ENCODE measurements at regions not wholly inside any gene's neighbourhood (a gene's known extent, or its start where the extent isn't known, plus 50 kb on each side); places are given as distances from the start of the nearest gene placed in this dataset.

- Mint-ChIP-seq H3K27ac (no peak overlapping the region), H3K9me3 (ENCODE audit: low read depth) (peaks cover 21% of the 10 kb centered on the region), H3K36me3 (no peaks in the 10 kb centered on the region), H3K4me3 (no peak overlapping the region), H3K4me1 (ENCODE audit: low read depth) (no peaks in the 10 kb centered on the region), H3K27me3 (no peaks in the 10 kb centered on the region)
Measured at GRCh38 chr4:59243038-59243437, 1957.1 kb upstream of the ADGRL3 start.

GRCh38 chr4:59247032-59247431, 1953.1 kb upstream of the ADGRL3 start:
- no peaks in the 10 kb centered on the region for H3K36me3 Mint-ChIP-seq
- no peaks in the 10 kb centered on the region for H3K4me1 Mint-ChIP-seq (ENCODE audit: low read depth)
- no peaks in the 10 kb centered on the region for H3K27me3 Mint-ChIP-seq
- peaks cover 13% of the 10 kb centered on the region for H3K9me3 Mint-ChIP-seq (ENCODE audit: low read depth)
- no peak overlapping the region for H3K27ac Mint-ChIP-seq
- no peak overlapping the region for H3K4me3 Mint-ChIP-seq

- no peaks in the 10 kb centered on the region for H3K4me1 Mint-ChIP-seq (ENCODE audit: low read depth)
- H3K36me3 Mint-ChIP-seq, result no peaks in the 10 kb centered on the region
- H3K4me3 Mint-ChIP-seq, result no peak overlapping the region
Measured at GRCh38 chr4:59248313-59248712, 1951.8 kb upstream of the ADGRL3 start.

GRCh38 chr4:59249110-59249509, 1951.0 kb upstream of the ADGRL3 start:
- H3K27ac Mint-ChIP-seq, result no peak overlapping the region
- no peaks in the 10 kb centered on the region for H3K4me1 Mint-ChIP-seq (ENCODE audit: low read depth)
- H3K4me3 Mint-ChIP-seq, result no peak overlapping the region
- H3K36me3 Mint-ChIP-seq, result no peaks in the 10 kb centered on the region
- peaks cover 10% of the 10 kb centered on the region for H3K9me3 Mint-ChIP-seq (ENCODE audit: low read depth)
- H3K27me3 Mint-ChIP-seq, result no peaks in the 10 kb centered on the region

More at GRCh38 chr4:59248313-59248712, 1951.8 kb upstream of the ADGRL3 start:
- H3K27me3 Mint-ChIP-seq, result no peaks in the 10 kb centered on the region
- H3K27ac Mint-ChIP-seq, result no peak overlapping the region
- peaks cover 13% of the 10 kb centered on the region for H3K9me3 Mint-ChIP-seq (ENCODE audit: low read depth)

GRCh38 chr4:59258002-59258401, 1942.1 kb upstream of the ADGRL3 start:
- H3K9me3 Mint-ChIP-seq (ENCODE audit: low read depth), result peaks cover 4% of the 10 kb centered on the region
- no peak overlapping the region for H3K27ac Mint-ChIP-seq
- no peaks in the 10 kb centered on the region for H3K4me1 Mint-ChIP-seq (ENCODE audit: low read depth)
- H3K27me3 Mint-ChIP-seq, result no peaks in the 10 kb centered on the region
- no peaks in the 10 kb centered on the region for H3K36me3 Mint-ChIP-seq
- H3K4me3 Mint-ChIP-seq, result no peak overlapping the region

- Mint-ChIP-seq H3K4me1 (ENCODE audit: low read depth) (no peaks in the 10 kb centered on the region), H3K4me3 (no peak overlapping the region), H3K27ac (no peak overlapping the region), H3K9me3 (ENCODE audit: low read depth) (peaks cover 9% of the 10 kb centered on the region), H3K36me3 (no peaks in the 10 kb centered on the region), H3K27me3 (no peaks in the 10 kb centered on the region)
Measured at GRCh38 chr4:59307609-59308008, 1892.5 kb upstream of the ADGRL3 start.

GRCh38 chr4:59314637-59315036, 1885.5 kb upstream of the ADGRL3 start:
- peaks cover 12% of the 10 kb centered on the region for H3K9me3 Mint-ChIP-seq (ENCODE audit: low read depth)
- H3K36me3 Mint-ChIP-seq, result no peaks in the 10 kb centered on the region
- no peaks in the 10 kb centered on the region for H3K4me1 Mint-ChIP-seq (ENCODE audit: low read depth)
- H3K4me3 Mint-ChIP-seq, result no peak overlapping the region
- no peak overlapping the region for H3K27ac Mint-ChIP-seq
- H3K27me3 Mint-ChIP-seq, result no peaks in the 10 kb centered on the region

GRCh38 chr4:59339631-59340030, 1860.5 kb upstream of the ADGRL3 start:
- no peaks in the 10 kb centered on the region for H3K36me3 Mint-ChIP-seq
- H3K4me1 Mint-ChIP-seq (ENCODE audit: low read depth), result no peaks in the 10 kb centered on the region
- no peaks in the 10 kb centered on the region for H3K27me3 Mint-ChIP-seq
- H3K4me3 Mint-ChIP-seq, result no peak overlapping the region
- no peak overlapping the region for H3K27ac Mint-ChIP-seq
- peaks cover 12% of the 10 kb centered on the region for H3K9me3 Mint-ChIP-seq (ENCODE audit: low read depth)

- H3K4me3 Mint-ChIP-seq, result no peak overlapping the region
- no peaks in the 10 kb centered on the region for H3K4me1 Mint-ChIP-seq (ENCODE audit: low read depth)
- no peak overlapping the region for H3K27ac Mint-ChIP-seq
- H3K27me3 Mint-ChIP-seq, result no peaks in the 10 kb centered on the region
- H3K36me3 Mint-ChIP-seq, result no peaks in the 10 kb centered on the region
- peaks cover 8% of the 10 kb centered on the region for H3K9me3 Mint-ChIP-seq (ENCODE audit: low read depth)
Measured at GRCh38 chr4:59341506-59341905, 1858.6 kb upstream of the ADGRL3 start.

GRCh38 chr4:59348949-59349348, 1851.2 kb upstream of the ADGRL3 start:
- Mint-ChIP-seq H3K4me1 (ENCODE audit: low read depth) (no peaks in the 10 kb centered on the region), H3K27me3 (no peaks in the 10 kb centered on the region), H3K27ac (no peak overlapping the region)

GRCh38 chr4:59369229-59369628, 1830.9 kb upstream of the ADGRL3 start:
- Mint-ChIP-seq H3K27me3 (no peaks in the 10 kb centered on the region), H3K27ac (no peak overlapping the region), H3K4me3 (no peak overlapping the region), H3K4me1 (ENCODE audit: low read depth) (no peaks in the 10 kb centered on the region), H3K9me3 (ENCODE audit: low read depth) (peaks cover 3% of the 10 kb centered on the region), H3K36me3 (no peaks in the 10 kb centered on the region)

More at GRCh38 chr4:59348949-59349348, 1851.2 kb upstream of the ADGRL3 start:
- H3K9me3 Mint-ChIP-seq (ENCODE audit: low read depth), result peaks cover 3% of the 10 kb centered on the region
- H3K4me3 Mint-ChIP-seq, result no peak overlapping the region
- H3K36me3 Mint-ChIP-seq, result no peaks in the 10 kb centered on the region

- no peak overlapping the region for H3K4me3 Mint-ChIP-seq
- H3K27me3 Mint-ChIP-seq, result no peaks in the 10 kb centered on the region
- no peaks in the 10 kb centered on the region for H3K36me3 Mint-ChIP-seq
- H3K9me3 Mint-ChIP-seq (ENCODE audit: low read depth), result no peaks in the 10 kb centered on the region
- H3K27ac Mint-ChIP-seq, result no peak overlapping the region
- H3K4me1 Mint-ChIP-seq (ENCODE audit: low read depth), result no peaks in the 10 kb centered on the region
Measured at GRCh38 chr4:59374416-59374815, 1825.7 kb upstream of the ADGRL3 start.

- Mint-ChIP-seq H3K27me3 (no peaks in the 10 kb centered on the region), H3K9me3 (ENCODE audit: low read depth) (no peaks in the 10 kb centered on the region), H3K36me3 (no peaks in the 10 kb centered on the region), H3K4me3 (no peak overlapping the region), H3K27ac (no peak overlapping the region), H3K4me1 (ENCODE audit: low read depth) (no peaks in the 10 kb centered on the region)
Measured at GRCh38 chr4:59380841-59381366, 1819.2 kb upstream of the ADGRL3 start.

- H3K4me1 Mint-ChIP-seq (ENCODE audit: low read depth), result no peaks in the 10 kb centered on the region
- H3K27ac Mint-ChIP-seq, result no peak overlapping the region
- H3K9me3 Mint-ChIP-seq (ENCODE audit: low read depth), result no peaks in the 10 kb centered on the region
- no peaks in the 10 kb centered on the region for H3K27me3 Mint-ChIP-seq
- no peak overlapping the region for H3K4me3 Mint-ChIP-seq
- no peaks in the 10 kb centered on the region for H3K36me3 Mint-ChIP-seq
Measured at GRCh38 chr4:59381591-59381990, 1818.5 kb upstream of the ADGRL3 start.

GRCh38 chr4:59387759-59388758, 1812.1 kb upstream of the ADGRL3 start:
- Mint-ChIP-seq H3K4me1 (ENCODE audit: low read depth) (no peaks in the 10 kb centered on the region), H3K27me3 (no peaks in the 10 kb centered on the region), H3K36me3 (no peaks in the 10 kb centered on the region), H3K4me3 (no peak overlapping the region), H3K27ac (no peak overlapping the region), H3K9me3 (ENCODE audit: low read depth) (peaks cover 10% of the 10 kb centered on the region)
